DMS53 (cell line): ENCODE measurements at regions not wholly inside any gene's neighbourhood (a gene's known extent, or its start where the extent isn't known, plus 50 kb on each side); places are given as distances from the start of the nearest gene placed in this dataset.
"Not testable (repeated sequence)": the region's sequence is repeated elsewhere in the genome, so short reads cannot be mapped to it uniquely, and the experiment has no call there.

Experiments used
- DNase-seq: peaks from one replicate; lab custom pipeline; 2025; lab: John Stamatoyannopoulos, UW

DNA sequence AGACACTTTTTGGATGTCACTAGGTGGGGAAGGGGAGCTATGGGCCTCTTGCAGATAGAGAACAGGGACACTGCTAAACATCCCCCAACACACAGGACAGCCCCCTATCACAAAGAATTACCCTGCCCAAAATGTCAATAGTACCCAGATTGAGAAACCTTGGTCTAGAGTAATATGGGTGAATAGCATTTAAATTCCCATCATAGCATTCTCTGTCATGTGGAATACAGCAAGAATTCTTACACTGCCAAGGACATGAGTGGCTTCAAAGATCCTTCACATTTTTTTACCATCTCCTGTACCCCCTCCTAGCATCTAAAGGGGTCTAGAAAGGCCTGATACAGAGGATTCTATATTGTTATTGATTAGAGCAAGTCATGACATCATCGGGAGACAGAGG, 83.1 kb upstream of the SSTR4 start:
- no peak for DNase-seq

- no peak for DNase-seq
Observed at GRCh38 chr20:22954661-22955060, 80.5 kb upstream of the SSTR4 start.

GRCh38 chr20:22958390-22958789, 76.7 kb upstream of the SSTR4 start:
- DNase-seq, result no peak

- no peak for DNase-seq
Observed at GRCh38 chr20:22962567-22963439, 72.3 kb upstream of the SSTR4 start.

GRCh38 chr20:22963581-22963980, 71.5 kb upstream of the SSTR4 start:
- no peak for DNase-seq

GRCh38 chr20:22966787-22967464, 68.2 kb upstream of the SSTR4 start:
- DNase-seq, result no peak

DNA sequence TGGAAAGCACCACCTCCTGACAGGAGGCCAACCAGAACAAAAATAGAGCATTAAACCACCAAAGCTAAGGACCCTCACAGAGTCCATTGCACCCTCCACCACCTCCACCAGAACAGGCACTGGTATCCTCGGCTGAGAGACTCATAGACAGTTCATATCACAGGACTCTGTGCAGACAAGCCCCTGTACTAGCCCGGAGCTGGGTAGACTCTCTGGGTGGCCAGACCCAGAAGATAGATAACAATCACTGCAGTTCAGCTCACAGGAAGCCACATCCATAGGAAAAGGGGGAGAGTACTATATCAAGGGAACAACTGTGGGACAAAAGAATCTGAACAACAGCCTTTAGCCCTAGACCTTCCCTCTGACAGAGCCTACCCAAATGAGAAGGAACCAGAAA, 67.4 kb upstream of the SSTR4 start:
- not testable (repeated sequence) for DNase-seq

GRCh38 chr20:22969031-22969430, 66.1 kb upstream of the SSTR4 start:
- DNase-seq, result not testable (repeated sequence)

GRCh38 chr20:22971077-22971476, 64.0 kb upstream of the SSTR4 start:
- not testable (repeated sequence) for DNase-seq

DNA sequence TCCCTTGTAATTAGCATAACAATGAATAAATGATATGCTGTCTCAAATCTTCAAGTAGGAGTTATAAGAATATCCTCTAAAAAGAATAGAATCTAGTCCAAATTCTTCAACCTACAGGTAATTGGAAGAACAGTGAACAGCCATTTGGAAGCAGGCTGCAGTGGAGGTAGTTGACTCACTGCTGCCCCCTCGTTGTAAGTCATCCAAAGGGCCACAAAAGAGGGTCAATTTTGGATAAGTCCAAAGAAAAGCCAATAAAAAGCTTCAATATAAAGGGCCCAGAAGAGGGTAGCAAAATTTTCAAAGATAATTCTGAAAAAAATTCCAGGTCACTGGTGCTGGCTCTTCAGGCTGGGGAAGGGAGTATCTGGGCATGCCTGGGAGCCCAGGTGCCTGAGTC, 60.8 kb upstream of the SSTR4 start:
- peak; percentile 30 for DNase-seq

- DNase-seq, result no peak
Observed at GRCh38 chr20:22977047-22977785, 57.9 kb upstream of the SSTR4 start.

GRCh38 chr20:22984008-22984407, 51.1 kb upstream of the SSTR4 start:
- DNase-seq, result no peak

DNA sequence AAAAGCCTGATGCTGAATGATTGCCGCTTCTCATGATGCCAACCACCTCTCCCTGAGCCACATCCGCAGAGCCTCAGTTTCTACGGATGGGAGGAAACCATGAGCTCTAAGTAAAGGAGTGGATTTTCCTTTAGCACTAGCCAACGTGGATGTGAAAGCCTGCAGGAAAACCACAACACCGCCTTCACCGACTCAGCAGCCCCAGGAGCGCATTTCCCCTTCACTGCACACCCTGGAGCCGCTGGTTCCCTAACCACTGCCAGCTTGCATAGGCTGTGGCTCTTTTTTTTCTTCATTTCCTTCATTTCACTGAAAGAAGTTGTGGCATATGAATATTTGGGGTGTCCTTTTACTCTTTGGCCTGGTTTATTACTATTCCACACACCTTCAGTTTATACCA, 50.5 kb upstream of the SSTR4 start:
- no peak for DNase-seq

- DNase-seq, result no peak
Observed at GRCh38 chr20:22985239-22985778, 49.8 kb upstream of the SSTR4 start.
